Thoracic aorta (tissue), 2 donors: ENCODE measurements at regions not wholly inside any gene's neighbourhood (a gene's known extent, or its start where the extent isn't known, plus 50 kb on each side); places are given as distances from the start of the nearest gene placed in this dataset.
"Not testable (repeated sequence)": the region's sequence is repeated elsewhere in the genome, so short reads cannot be mapped to it uniquely, and the experiment has no call there.

Experiments used
- ATAC-seq: fragments of 150-250 bp; one replicate; pipeline ENCODE4 v1.8.0; 2017; ENCODE audit warnings: low read depth; ENCODE audit not compliant: insufficient number of reproducible peaks, low FRiP score
- DNase-seq: peaks from one replicate; pipeline ENCODE4 v3.0.0-alpha.2; 2020; ENCODE audit warnings: low spot score
- H3K27ac ChIP-seq, 2 donors: fragments of 200-600 bp; sonication (generic); 1 replicate in 1 of 2; 2 replicates in 1 of 2; pipeline ENCODE4 v1.5.1; 2016; ENCODE audit warnings: mild to moderate bottlenecking in 2 of 2, moderate library complexity in 2 of 2
- H3K27me3 ChIP-seq: fragments of 200-600 bp; sonication (generic); replicated peaks from 2 replicates; pipeline ENCODE4 v1.6.0; 2016; ENCODE audit warnings: mild to moderate bottlenecking; ENCODE audit not compliant: insufficient read depth
- H3K36me3 ChIP-seq: fragments of 200-600 bp; sonication (generic); one replicate; pipeline ENCODE4 v1.5.1; 2016
- H3K4me1 ChIP-seq, 2 donors: fragments of 200-600 bp; sonication (generic); 1 replicate in 1 of 2; 2 replicates in 1 of 2; pipeline versions ENCODE4 v1.5.1 to v1.6.0; 2016; ENCODE audit warnings: low read depth in 2 of 2, mild to moderate bottlenecking in 1 of 2; ENCODE audit not compliant: control insufficient read depth in 1 of 2
- H3K4me3 ChIP-seq: fragments of 200-600 bp; sonication (generic); 2 replicates; pipeline ENCODE4 v1.5.1; 2016; ENCODE audit warnings: mild to moderate bottlenecking
- H3K9me3 ChIP-seq: fragments of 200-600 bp; sonication (generic); 2 replicates; pipeline ENCODE4 v1.5.1; 2016
- TF ChIP-seq, protein P1 (sequence below): fragments of 200-600 bp; sonication (generic); IDR thresholded peaks from one replicate; pipeline ENCODE4 v1.5.1; 2019; ENCODE audit warnings: antibody characterized with exemption

DNA sequence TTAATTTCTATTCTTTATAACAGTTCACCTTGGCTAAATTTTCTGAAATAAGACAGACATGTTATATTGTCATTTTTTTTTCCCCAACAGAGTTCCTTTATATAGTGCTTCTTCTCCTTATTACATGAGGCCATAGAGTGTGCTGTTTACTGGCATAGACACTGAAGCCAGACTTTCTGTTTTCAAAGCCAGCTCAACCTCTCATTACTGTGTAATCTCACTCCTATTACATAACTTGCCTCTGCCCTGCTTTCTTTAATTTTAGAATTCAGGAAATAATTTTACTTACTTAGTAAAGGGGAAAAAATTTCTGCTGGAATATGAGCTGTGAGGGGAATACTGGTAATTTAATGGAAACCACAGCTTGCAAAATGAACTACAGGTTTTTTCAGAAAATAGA lies 1380.4 kb downstream of the SLITRK1 start:
- TF ChIP-seq, protein P1, sequence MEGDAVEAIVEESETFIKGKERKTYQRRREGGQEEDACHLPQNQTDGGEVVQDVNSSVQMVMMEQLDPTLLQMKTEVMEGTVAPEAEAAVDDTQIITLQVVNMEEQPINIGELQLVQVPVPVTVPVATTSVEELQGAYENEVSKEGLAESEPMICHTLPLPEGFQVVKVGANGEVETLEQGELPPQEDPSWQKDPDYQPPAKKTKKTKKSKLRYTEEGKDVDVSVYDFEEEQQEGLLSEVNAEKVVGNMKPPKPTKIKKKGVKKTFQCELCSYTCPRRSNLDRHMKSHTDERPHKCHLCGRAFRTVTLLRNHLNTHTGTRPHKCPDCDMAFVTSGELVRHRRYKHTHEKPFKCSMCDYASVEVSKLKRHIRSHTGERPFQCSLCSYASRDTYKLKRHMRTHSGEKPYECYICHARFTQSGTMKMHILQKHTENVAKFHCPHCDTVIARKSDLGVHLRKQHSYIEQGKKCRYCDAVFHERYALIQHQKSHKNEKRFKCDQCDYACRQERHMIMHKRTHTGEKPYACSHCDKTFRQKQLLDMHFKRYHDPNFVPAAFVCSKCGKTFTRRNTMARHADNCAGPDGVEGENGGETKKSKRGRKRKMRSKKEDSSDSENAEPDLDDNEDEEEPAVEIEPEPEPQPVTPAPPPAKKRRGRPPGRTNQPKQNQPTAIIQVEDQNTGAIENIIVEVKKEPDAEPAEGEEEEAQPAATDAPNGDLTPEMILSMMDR = no peak
- peaks cover 9% of the 10 kb centered on the region in 2 donors for H3K4me1 ChIP-seq
- H3K27ac ChIP-seq = no peak overlapping the region
- no peak for DNase-seq
- no peaks in the 10 kb centered on the region for H3K27me3 ChIP-seq
- ATAC-seq = no peak
- H3K9me3 ChIP-seq = no peaks in the 10 kb centered on the region
- H3K4me3 ChIP-seq = no peak overlapping the region
- no peaks in the 10 kb centered on the region for H3K36me3 ChIP-seq

GRCh38 chr13:82480415-82480814 lies 1401.9 kb downstream of the SLITRK1 start:
- TF ChIP-seq, protein P1 = no peak
- no peak for ATAC-seq
- Histone ChIP-seq H3K4me1 (no peaks in the 10 kb centered on the region), H3K9me3 (no peaks in the 10 kb centered on the region), H3K27ac (no peak overlapping the region), H3K27me3 (no peaks in the 10 kb centered on the region), H3K36me3 (no peaks in the 10 kb centered on the region), H3K4me3 (no peak overlapping the region)
- DNase-seq = no peak

GRCh38 chr13:82477436-82477835 lies 1404.8 kb downstream of the SLITRK1 start:
- Histone ChIP-seq H3K36me3 (no peaks in the 10 kb centered on the region), H3K27me3 (no peaks in the 10 kb centered on the region), H3K4me3 (no peak overlapping the region), H3K9me3 (no peaks in the 10 kb centered on the region), H3K27ac (no peak overlapping the region), H3K4me1 (no peaks in the 10 kb centered on the region)
- ATAC-seq = no peak
- TF ChIP-seq, protein P1 = no peak
- DNase-seq = no peak

DNA sequence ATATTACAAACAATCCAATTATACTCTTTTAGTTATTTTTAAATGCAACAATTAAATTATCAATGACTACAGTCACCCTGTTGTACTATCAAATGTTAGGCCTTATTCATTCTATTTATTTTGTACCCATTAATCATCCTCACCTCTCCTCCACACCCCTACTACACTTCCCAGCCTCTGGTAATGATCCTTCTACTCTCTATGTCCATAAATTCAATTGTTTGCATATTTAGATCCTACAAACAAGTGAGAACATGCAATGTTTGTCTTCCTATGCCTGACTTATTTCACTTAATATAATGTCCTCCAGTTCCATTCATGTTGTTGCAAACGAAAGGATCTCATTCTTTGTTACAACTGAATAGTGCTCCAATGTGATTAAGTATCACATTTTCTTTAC lies 1414.6 kb downstream of the SLITRK1 start:
- Histone ChIP-seq H3K36me3 (no peaks in the 10 kb centered on the region), H3K27me3 (no peaks in the 10 kb centered on the region), H3K4me1 (no peaks in the 10 kb centered on the region), H3K27ac (no peak overlapping the region), H3K9me3 (no peaks in the 10 kb centered on the region), H3K4me3 (no peak overlapping the region)
- TF ChIP-seq, protein P1 = no peak
- no peak for DNase-seq
- no peak for ATAC-seq

GRCh38 chr13:82459575-82459974 lies 1422.7 kb downstream of the SLITRK1 start:
- DNase-seq = not testable (repeated sequence)

GRCh38 chr13:82458169-82458568 lies 1424.1 kb downstream of the SLITRK1 start:
- TF ChIP-seq, protein P1 = no peak
- no peak overlapping the region for H3K27ac ChIP-seq
- H3K4me3 ChIP-seq = no peak overlapping the region
- H3K27me3 ChIP-seq = no peaks in the 10 kb centered on the region
- ATAC-seq = no peak
- H3K4me1 ChIP-seq = no peaks in the 10 kb centered on the region
- no peaks in the 10 kb centered on the region for H3K9me3 ChIP-seq
- DNase-seq = no peak
- no peaks in the 10 kb centered on the region for H3K36me3 ChIP-seq

More at GRCh38 chr13:82459575-82459974, 1422.7 kb downstream of the SLITRK1 start:
- not testable (repeated sequence) for ATAC-seq, H3K4me1 ChIP-seq, H3K27ac ChIP-seq, H3K36me3 ChIP-seq, H3K4me3 ChIP-seq, H3K27me3 ChIP-seq, H3K9me3 ChIP-seq

DNA sequence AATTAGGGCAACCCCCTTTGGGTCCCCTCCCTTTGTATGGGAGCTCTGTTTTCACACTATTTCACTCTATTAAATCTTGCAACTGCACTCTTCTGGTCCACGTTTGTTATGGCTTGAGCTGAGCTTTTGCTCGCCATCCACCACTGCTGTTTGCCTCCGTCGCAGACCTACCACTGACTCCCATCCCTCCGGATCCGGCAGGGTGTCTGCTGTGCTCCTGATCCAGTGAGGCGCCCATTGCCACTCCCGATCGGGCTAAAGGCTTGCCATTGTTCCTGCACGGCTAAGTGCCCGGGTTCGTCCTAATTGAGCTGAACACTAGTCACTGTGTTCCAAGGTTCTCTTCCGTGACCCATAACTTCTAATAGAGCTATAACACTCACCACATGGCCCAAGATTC lies 1424.7 kb downstream of the SLITRK1 start:
- not testable (repeated sequence) for H3K27ac ChIP-seq, ATAC-seq, H3K9me3 ChIP-seq, H3K4me3 ChIP-seq, H3K4me1 ChIP-seq, H3K27me3 ChIP-seq, DNase-seq, H3K36me3 ChIP-seq
